NCI-H1436 (cell line): ENCODE measurements at regions not wholly inside any gene's neighbourhood (a gene's known extent, or its start where the extent isn't known, plus 50 kb on each side); places are given as distances from the start of the nearest gene placed in this dataset.
A peak's percentile ranks its signal among the peaks of the same experiment; 100 is the strongest.

ENCODE experiments used
- DNase-seq: peaks from one replicate; lab custom pipeline; 2025; lab: John Stamatoyannopoulos, UW

DNA sequence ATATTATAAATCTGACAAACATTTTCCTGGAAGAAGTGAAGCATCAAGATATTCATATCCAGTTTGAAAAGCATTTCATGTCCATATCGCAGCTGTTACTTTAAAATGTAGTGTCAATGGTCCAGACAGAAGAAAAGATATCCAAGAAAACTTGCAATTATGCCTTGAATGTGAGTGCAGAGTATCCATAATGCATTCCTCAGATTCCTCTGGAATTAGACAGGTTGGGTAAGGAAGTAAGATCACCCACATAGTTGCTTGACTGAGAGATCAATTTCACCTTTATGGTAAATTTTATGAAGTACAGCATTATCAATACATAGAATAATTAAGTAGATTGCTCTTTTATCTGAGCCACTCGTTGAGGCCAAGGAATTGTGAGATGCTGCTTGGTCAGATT is 327.0 kb upstream of the SLITRK5 start:
- no peak for DNase-seq

DNA sequence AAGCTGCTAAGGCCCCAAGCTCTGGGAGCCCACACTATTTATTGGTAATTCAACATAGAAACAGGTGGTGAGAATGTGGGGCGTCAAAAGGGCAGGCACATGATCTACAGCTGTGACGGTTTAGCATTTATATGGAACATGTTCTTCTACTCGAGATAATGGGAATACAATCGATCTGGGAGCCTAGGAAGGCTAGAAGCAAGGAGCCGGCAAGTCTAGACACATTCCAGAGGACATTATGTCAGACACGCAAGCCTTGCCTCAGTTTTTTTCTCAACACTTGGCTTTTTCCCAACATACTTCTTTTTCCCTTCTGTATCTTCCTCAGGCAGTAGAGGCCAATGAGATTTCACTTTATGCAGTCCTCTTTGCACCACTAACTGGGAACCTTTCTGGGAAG is 315.7 kb upstream of the SLITRK5 start:
- DNase-seq: no peak

GRCh38 chr13:87356314-87356713 is 314.9 kb upstream of the SLITRK5 start:
- peak; percentile 0 for DNase-seq

DNA sequence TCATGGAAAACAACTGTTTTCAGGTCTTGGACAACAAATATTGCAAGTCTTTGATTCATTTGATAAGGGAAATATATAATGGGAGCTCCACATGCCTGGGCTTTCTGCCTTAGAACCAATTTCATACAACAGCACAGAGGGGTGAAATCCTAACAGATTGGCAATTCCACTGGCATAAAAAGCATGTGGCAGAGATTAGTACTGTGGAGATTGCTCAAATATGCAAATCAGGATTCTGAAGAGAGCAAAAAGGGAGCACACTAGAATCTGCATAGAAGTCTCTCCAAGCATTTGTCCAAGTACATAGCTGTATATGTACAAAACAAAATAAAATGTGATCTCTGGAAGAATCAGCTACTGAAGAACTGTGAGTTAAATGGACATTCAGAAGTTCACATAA is 312.9 kb upstream of the SLITRK5 start:
- no peak for DNase-seq

DNA sequence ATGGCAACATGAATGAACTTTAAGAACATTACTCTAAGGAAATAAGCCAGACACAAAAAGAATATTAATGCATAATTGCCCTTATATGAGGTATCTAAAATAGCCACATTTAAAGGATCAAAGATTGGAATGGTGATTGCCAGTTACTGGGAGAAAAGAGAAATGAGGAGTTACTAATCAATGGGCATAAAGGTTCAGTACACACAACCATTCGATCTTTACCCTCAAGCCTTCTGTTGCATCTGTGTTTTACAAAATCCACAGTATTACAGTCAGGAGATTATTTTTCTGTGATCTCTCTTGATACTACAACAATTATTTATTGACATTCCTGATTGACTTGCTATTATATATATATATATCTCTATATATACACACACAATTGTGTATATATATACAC is 310.0 kb upstream of the SLITRK5 start:
- no peak for DNase-seq

DNA sequence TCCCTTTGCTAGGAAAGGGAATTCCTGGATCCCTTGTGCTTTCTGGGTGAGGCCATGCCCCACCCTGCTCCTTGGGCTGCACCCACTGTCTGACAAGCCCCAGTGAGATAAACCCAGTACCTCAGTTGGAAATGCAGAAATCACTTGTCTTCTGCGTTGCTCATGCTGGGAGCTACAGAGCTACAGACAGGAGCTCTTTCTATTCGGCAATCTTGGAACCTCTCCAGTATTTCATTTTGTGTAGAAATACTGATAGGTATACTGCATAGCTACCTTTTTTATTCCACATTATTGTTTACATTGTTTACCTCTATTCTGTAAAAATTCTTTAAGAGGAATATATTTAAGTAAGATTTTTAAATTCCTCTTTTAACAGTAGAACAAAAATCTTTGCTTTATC is 302.5 kb upstream of the SLITRK5 start:
- DNase-seq: no peak

- DNase-seq: no peak
Observed at GRCh38 chr13:87376081-87376480, 295.1 kb upstream of the SLITRK5 start.

DNA sequence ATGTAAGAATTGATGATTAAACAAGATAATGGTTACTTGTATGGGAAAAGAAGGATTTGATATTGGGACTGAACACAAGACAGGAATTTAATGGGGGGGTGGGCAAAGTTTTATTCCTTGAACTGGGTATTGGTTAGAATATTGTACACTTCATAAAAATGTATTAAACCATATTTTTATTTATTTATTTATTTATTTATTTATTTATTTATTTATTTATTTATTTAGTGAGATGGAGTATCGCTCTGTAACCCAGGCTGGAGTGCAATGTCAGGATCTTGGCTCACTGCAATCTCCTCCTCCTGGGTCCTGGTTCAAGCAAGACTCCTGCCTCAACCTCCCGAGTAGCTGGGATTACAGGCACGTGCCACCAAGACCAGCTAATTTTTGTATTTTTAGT is 287.1 kb upstream of the SLITRK5 start:
- no peak for DNase-seq

DNA sequence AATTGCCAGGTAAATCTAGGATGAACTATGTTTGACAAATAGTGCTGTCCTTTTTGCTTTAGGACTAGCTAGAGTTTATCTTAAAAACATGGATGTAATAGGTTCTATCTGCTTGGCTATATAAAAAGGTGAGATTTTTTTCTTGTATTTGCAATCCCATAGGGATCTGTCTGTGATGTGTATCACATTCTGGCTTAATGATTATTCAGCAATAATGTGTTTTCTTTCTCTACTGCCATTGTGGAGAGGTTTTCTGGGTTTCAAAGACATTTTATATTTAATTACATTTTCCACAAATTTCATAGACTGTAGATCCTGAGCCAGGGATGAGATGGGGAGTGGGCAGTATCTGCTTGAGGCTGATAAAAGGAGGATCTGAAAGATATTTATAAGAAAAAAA is 277.8 kb upstream of the SLITRK5 start:
- no peak for DNase-seq

DNA sequence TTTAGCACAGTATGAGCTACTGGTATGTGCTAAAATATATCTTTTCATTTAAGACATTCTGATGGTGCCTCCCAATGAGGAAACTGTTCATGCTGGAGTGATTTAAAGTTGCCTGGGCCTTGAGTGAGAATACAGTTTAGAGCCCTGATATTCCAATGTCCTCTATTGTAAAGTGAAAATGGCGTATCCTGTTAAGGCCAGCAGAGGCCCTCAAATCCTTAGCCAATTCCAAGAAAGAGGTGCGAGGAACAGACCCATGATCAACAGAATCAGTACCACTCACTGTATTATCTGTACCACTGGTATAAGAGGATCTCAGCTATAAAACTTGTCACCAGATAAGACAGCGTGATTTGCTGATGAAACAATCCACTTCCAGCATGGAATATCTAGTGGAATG is 273.1 kb upstream of the SLITRK5 start:
- DNase-seq: no peak

DNA sequence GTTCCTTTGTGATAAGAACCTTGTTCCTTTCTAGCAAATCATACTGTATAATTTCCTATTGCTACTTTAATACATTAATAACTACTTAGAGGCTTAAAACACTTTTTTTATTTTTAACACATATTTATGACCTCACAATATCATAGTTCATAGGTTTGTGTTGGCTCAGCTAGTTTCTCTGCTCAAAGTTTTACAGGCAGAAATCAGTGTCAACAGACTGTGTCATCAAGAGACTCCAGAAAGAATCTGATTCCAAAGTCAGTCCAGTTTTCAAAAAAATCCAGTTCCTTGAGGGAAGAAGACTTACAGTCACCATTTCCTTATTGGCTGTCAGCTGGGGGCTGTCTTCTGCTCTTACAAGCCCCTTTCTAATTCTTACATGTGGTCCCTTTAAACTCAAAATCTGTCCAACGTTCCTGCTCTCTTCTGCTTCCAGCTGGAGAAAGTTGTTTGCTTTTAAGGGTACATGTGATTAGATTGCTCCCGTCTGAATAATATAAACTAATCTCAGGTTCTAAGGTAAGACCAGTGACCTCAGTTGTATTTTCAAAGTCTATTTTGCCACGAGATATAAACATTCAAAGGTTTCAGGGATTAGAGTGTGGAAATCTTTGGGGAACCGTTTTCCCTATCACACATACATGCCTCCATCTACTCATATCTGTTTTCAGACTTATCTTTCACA is 267.3 kb upstream of the SLITRK5 start:
- no peak for DNase-seq

GRCh38 chr13:87426742-87427141 is 244.4 kb upstream of the SLITRK5 start:
- DNase-seq: no peak

GRCh38 chr13:87444135-87444534 is 227.0 kb upstream of the SLITRK5 start:
- no peak for DNase-seq

DNA sequence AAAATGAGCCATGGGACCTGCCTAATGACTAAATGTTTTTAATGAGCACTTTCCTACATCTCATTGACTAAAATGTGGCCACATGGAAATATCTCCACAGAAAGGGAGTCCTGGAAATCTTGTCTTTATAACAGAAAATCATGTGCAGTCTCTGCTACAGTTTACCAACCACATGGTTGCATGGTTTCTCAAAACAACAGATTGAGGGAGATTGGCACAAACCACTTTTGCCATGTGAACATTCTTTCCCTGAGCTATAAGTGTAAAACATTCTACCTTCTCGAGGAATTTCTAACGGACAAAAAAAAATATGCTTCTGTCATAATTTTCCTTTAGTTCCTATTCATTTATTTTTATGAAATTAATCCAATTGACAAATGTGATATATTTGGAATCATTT is 218.9 kb upstream of the SLITRK5 start:
- DNase-seq: no peak

- DNase-seq: no peak
Observed at GRCh38 chr13:87453244-87453643, 217.9 kb upstream of the SLITRK5 start.

DNA sequence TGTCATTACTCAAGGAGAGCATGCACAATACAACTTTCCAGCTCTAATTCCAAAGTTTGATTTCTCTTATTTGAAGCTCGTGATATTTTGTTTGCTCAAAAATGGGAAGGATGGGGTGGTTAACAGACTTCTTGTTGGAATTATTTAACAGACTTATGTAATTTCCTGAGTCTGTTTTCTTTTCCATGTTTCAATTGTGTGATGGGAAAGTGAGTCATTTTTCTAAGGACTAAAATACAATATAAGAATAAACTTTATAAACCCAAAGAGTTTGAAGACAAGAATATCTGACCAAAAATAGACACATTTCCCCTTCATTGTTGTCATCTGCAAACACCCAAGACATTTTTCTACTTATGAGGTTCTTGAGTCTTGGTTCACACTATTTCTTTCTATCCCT is 211.8 kb upstream of the SLITRK5 start:
- no peak for DNase-seq

- DNase-seq: no peak
Observed at GRCh38 chr13:87497426-87497825, 173.7 kb upstream of the SLITRK5 start.

DNA sequence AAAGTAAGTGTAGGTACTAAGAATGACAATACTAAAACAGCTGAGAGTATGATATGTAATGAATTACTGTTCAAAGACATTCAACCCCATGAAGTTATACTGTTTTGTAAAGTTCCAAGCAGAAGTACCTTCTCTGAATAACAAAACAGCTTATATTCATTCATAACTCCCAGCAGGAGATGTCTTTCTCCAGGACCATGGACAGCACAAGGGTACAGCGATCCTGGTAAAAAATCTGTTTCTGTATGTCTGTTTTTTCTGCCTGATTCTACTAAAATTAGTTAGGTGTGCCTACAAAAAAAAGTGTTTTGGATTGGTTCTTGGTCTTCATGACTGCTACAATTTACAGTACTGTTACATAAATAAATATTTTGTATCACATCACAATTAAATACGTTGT is 172.5 kb upstream of the SLITRK5 start:
- DNase-seq: no peak

DNA sequence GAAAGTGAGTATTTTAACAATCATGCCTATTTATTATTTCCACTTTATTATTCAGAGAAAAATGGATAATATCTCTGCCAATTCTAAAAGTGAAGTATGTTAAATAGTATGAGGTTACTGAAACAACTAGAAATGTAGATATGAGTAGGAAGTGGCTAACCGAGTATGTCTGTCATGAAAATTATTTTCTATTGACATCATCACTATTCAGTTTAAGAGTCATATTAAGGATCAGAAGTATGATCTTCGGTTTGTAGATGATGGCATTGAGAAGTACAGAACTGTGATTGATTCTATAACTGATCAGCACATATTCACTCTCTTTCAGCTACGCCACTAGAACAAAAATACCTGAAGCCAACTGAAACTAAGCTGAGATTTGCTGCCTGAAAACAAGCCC is 146.4 kb upstream of the SLITRK5 start:
- no peak for DNase-seq

DNA sequence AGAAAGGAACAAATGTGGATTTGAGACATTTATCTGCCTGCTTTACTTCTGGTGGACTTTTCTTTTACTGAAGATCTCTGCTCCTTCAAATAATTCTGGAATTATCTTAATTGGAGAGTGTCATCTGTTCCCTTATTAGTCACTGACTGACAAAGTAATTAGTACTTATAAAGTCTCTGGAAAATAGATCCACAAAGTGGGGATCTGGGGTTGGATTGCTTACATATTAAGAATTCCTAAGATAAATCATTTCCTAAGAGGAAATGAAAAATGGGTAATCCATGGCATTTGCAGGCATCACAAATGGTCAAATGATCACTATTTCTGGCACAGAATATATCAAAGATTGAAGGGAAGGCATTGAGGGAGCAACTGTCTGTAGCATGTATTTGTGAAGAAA is 137.4 kb upstream of the SLITRK5 start:
- DNase-seq: no peak

GRCh38 chr13:87535911-87536310 is 135.3 kb upstream of the SLITRK5 start:
- no peak for DNase-seq

GRCh38 chr13:87536499-87536898 is 134.7 kb upstream of the SLITRK5 start:
- no peak for DNase-seq

GRCh38 chr13:87536899-87537298 is 134.3 kb upstream of the SLITRK5 start:
- DNase-seq: no peak

DNA sequence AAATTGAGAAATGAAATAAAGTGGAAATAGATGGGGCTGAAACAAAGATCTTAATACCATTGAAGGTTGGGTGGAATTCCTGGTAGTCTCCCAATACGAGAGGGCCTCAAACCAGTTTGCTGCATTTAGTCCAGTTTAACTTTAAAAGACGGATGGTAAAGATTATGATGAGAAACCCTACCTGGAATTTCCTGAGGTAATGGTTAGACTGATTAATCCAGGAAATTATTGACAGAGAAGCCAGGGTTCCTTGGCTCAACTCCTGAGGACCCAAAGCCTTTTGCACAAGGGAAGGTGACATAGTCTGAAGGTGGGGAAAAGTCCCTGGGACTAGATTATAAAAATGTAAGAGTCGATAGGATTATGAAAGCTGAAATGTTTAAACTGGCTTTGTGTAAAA is 133.2 kb upstream of the SLITRK5 start:
- no peak for DNase-seq
